ENCODE measurements at regions not wholly inside any gene's neighbourhood (a gene's known extent, or its start where the extent isn't known, plus 50 kb on each side); places are given as distances from the start of the nearest gene placed in this dataset.
A peak's percentile ranks its signal among the peaks of the same experiment; 100 is the strongest.
"Not testable (repeated sequence)": the region's sequence is repeated elsewhere in the genome, so short reads cannot be mapped to it uniquely, and the experiment has no call there.

- POLR2A ChIA-PET (ENCODE audit: low non-redundant PET); intact Hi-C loops (cut with micrococcal nuclease; ENCODE audit: unreplicated experiment); H3K36me3 ChIP-seq (ENCODE audit: insufficient read depth, low read length, poor library complexity, severe bottlenecking); H3K4me3 ChIP-seq (ENCODE audit: low read depth, low read length, poor library complexity, severe bottlenecking); H3K27ac ChIP-seq (ENCODE audit: low read depth, low read length, poor library complexity, severe bottlenecking); H3K4me1 ChIP-seq (ENCODE audit: insufficient read depth, low read length, poor library complexity, severe bottlenecking); H3K9me3 ChIP-seq (ENCODE audit: low read depth, low read length, poor library complexity, severe bottlenecking); CTCF ChIA-PET; H3K27me3 ChIP-seq (replicated peaks; ENCODE audit: insufficient read depth, low read depth, low read length, poor library complexity); BruUV-seq (replicated peaks): not testable (repeated sequence)
- DNase-seq (ENCODE audit: low spot score) = peak; percentile 7
Measured at GRCh38 chr2:91742973-91743490, 3051.6 kb downstream of the RPIA start.

GRCh38 chr2:91743910-91744309, 3052.4 kb downstream of the RPIA start:
- H3K36me3 ChIP-seq (ENCODE audit: insufficient read depth, low read length, poor library complexity, severe bottlenecking); POLR2A ChIA-PET (ENCODE audit: low non-redundant PET): not testable (repeated sequence)

GRCh38 chr2:91744700-91745141, 3053.2 kb downstream of the RPIA start:
- H3K27ac ChIP-seq (ENCODE audit: low read depth, low read length, poor library complexity, severe bottlenecking); H3K27me3 ChIP-seq (replicated peaks; ENCODE audit: insufficient read depth, low read depth, low read length, poor library complexity); POLR2A ChIA-PET (ENCODE audit: low non-redundant PET); H3K9me3 ChIP-seq (ENCODE audit: low read depth, low read length, poor library complexity, severe bottlenecking); H3K4me1 ChIP-seq (ENCODE audit: insufficient read depth, low read length, poor library complexity, severe bottlenecking); H3K4me3 ChIP-seq (ENCODE audit: low read depth, low read length, poor library complexity, severe bottlenecking); H3K36me3 ChIP-seq (ENCODE audit: insufficient read depth, low read length, poor library complexity, severe bottlenecking); BruUV-seq (replicated peaks); intact Hi-C loops (cut with micrococcal nuclease; ENCODE audit: unreplicated experiment); CTCF ChIA-PET; DNase-seq (ENCODE audit: low spot score): not testable (repeated sequence)

More at GRCh38 chr2:91743910-91744309, 3052.4 kb downstream of the RPIA start:
- H3K4me1 ChIP-seq (ENCODE audit: insufficient read depth, low read length, poor library complexity, severe bottlenecking); H3K27me3 ChIP-seq (replicated peaks; ENCODE audit: insufficient read depth, low read depth, low read length, poor library complexity); BruUV-seq (replicated peaks); H3K9me3 ChIP-seq (ENCODE audit: low read depth, low read length, poor library complexity, severe bottlenecking); CTCF ChIA-PET; DNase-seq (ENCODE audit: low spot score); intact Hi-C loops (cut with micrococcal nuclease; ENCODE audit: unreplicated experiment); H3K4me3 ChIP-seq (ENCODE audit: low read depth, low read length, poor library complexity, severe bottlenecking); H3K27ac ChIP-seq (ENCODE audit: low read depth, low read length, poor library complexity, severe bottlenecking): not testable (repeated sequence)

- Histone ChIP-seq H3K4me3 (ENCODE audit: low read depth, low read length, poor library complexity, severe bottlenecking) (no peak overlapping the region), H3K4me1 (ENCODE audit: insufficient read depth, low read length, poor library complexity, severe bottlenecking) (no peaks in the 10 kb centered on the region), H3K27ac (ENCODE audit: low read depth, low read length, poor library complexity, severe bottlenecking) (no peak overlapping the region), H3K36me3 (ENCODE audit: insufficient read depth, low read length, poor library complexity, severe bottlenecking) (no peaks in the 10 kb centered on the region), H3K27me3 (replicated peaks; ENCODE audit: insufficient read depth, low read depth, low read length, poor library complexity) (peaks cover 3% of the 10 kb centered on the region), H3K9me3 (ENCODE audit: low read depth, low read length, poor library complexity, severe bottlenecking) (no peaks in the 10 kb centered on the region)
- TF ChIP-seq CTCF (conservative IDR thresholded peaks at IDR 0.05; ENCODE audit: low read depth, low read length) = no peak
- no peak for TF ChIP-seq EZH2 (IDR thresholded peaks at IDR 0.05; ENCODE audit: borderline replicate concordance, low read depth, low read length, poor library complexity, severe bottlenecking)
- intact Hi-C loops (cut with micrococcal nuclease; ENCODE audit: unreplicated experiment) = no loop called here
- no peak for DNase-seq (ENCODE audit: low spot score)
- ChIA-PET CTCF (no interaction called here), POLR2A (ENCODE audit: low non-redundant PET) (no interaction called here)
- no TSS peak for BruUV-seq (replicated peaks)
Measured at GRCh38 chr2:91748902-91749301, 3057.4 kb downstream of the RPIA start.

GRCh38 chr2:91749665-91750064, 3058.2 kb downstream of the RPIA start:
- DNase-seq (ENCODE audit: low spot score); H3K27me3 ChIP-seq (replicated peaks; ENCODE audit: insufficient read depth, low read depth, low read length, poor library complexity); BruUV-seq (replicated peaks); CTCF ChIA-PET; H3K4me3 ChIP-seq (ENCODE audit: low read depth, low read length, poor library complexity, severe bottlenecking); intact Hi-C loops (cut with micrococcal nuclease; ENCODE audit: unreplicated experiment); H3K4me1 ChIP-seq (ENCODE audit: insufficient read depth, low read length, poor library complexity, severe bottlenecking); H3K36me3 ChIP-seq (ENCODE audit: insufficient read depth, low read length, poor library complexity, severe bottlenecking); H3K27ac ChIP-seq (ENCODE audit: low read depth, low read length, poor library complexity, severe bottlenecking); H3K9me3 ChIP-seq (ENCODE audit: low read depth, low read length, poor library complexity, severe bottlenecking); POLR2A ChIA-PET (ENCODE audit: low non-redundant PET): not testable (repeated sequence)
